ENCODE measurements at regions not wholly inside any gene's neighbourhood (a gene's known extent, or its start where the extent isn't known, plus 50 kb on each side); places are given as distances from the start of the nearest gene placed in this dataset.
"Not testable (repeated sequence)": the region's sequence is repeated elsewhere in the genome, so short reads cannot be mapped to it uniquely, and the experiment has no call there.

- TF ChIP-seq POLR2AphosphoS5 (IDR thresholded peaks at IDR 0.05; ENCODE audit: low read depth, low read length) (no peak), PAX5 (IDR thresholded peaks at IDR 0.05; ENCODE audit: insufficient read depth, low read length, severe bottlenecking) (no peak), SPI1 (IDR thresholded peaks at IDR 0.05; ENCODE audit: low read depth, low read length) (no peak), TAF1 (IDR thresholded peaks at IDR 0.05; ENCODE audit: low read depth, low read length) (no peak), POLR2A (IDR thresholded peaks at IDR 0.05; ENCODE audit: low read depth, low read length) (no peak), POU2F2 (IDR thresholded peaks at IDR 0.05; ENCODE audit: low read depth, low read length) (no peak)
- FAIRE-seq, result no peak
These were observed 212.6 kb upstream of the FAM78B start for GRCh38 chr1:166379447-166379846.

GRCh38 chr1:166383137-166383536 is 216.3 kb upstream of the FAM78B start:
- FAIRE-seq, result no peak

More at GRCh38 chr1:166379447-166379846, 212.6 kb upstream of the FAM78B start:
- no peak for DNase-seq (ENCODE audit: insufficient read length, low spot score)

DNA sequence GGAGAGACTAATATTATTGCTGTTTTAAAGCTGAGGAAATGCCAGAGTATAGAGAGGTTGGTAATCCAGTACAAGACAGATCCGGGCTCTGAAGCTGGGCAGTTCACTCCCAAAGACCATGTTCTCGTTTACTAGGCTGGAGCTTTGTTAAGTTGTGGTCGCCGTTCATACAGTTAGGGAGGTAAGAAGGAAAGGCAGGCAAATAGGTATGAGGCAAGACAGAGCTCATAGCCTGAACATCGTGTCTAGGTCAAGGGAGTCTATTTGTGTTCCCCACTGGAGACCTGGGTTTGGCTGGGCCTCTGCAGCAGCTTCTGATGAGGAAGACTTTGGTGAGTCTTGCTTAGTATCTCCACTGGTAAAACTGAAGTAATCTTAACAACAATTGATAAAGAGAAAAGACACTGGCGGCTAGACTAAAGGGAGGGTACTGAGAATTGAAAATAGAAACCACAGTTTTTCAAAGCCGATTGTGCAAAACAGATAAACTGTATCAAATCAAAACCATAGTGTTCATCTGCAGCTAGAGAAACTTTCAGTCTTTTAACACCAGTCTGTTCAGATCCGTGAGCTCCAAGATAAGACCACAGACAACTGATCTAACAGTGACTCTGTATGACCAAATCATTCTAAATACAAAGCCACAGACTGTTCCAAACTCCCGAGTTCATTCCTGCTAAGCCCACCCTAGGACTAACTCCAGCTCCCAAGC is 217.0 kb upstream of the FAM78B start:
- DNase-seq (ENCODE audit: insufficient read length, low spot score), result no peak
- TF ChIP-seq POLR2AphosphoS5 (IDR thresholded peaks at IDR 0.05; ENCODE audit: low read depth, low read length), result no peak
- FAIRE-seq, result no peak

More at GRCh38 chr1:166383137-166383536, 216.3 kb upstream of the FAM78B start:
- TF ChIP-seq POU2F2 (IDR thresholded peaks at IDR 0.05; ENCODE audit: low read depth, low read length), result no peak
- TF ChIP-seq POLR2A (IDR thresholded peaks at IDR 0.05; ENCODE audit: low read depth, low read length), result no peak
- DNase-seq (ENCODE audit: insufficient read length, low spot score), result no peak

DNA sequence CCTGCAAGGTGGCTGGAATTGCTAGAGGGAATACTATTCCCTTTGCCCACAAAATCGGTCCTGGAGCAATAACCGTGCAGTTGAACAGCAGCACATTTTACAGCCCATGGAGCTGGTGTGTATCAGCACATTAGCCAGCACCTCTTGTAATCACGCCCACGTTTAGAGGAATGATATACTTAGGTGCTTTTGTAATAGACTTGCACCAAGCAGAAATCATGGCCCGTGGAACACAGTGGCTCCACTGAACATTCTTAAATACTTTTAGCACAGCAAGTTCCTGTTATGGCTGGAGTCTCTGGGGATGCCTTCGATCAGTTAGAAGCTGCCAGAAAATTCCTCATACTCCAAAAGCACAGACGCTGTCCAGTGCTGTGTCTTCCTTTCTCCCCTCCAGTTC is 218.1 kb upstream of the FAM78B start:
- FAIRE-seq, result no peak
- TF ChIP-seq SPI1 (IDR thresholded peaks at IDR 0.05; ENCODE audit: low read depth, low read length), result no peak
- no peak for TF ChIP-seq POLR2AphosphoS5 (IDR thresholded peaks at IDR 0.05; ENCODE audit: low read depth, low read length)
- no peak for TF ChIP-seq POLR2A (IDR thresholded peaks at IDR 0.05; ENCODE audit: low read depth, low read length)
- no peak for TF ChIP-seq POU2F2 (IDR thresholded peaks at IDR 0.05; ENCODE audit: low read depth, low read length)
- no peak for TF ChIP-seq TAF1 (IDR thresholded peaks at IDR 0.05; ENCODE audit: low read depth, low read length)

GRCh38 chr1:166390366-166391033 is 223.7 kb upstream of the FAM78B start:
- no peak for FAIRE-seq
- no peak for DNase-seq (ENCODE audit: insufficient read length, low spot score)
- TF ChIP-seq POU2F2 (IDR thresholded peaks at IDR 0.05; ENCODE audit: low read depth, low read length) (no peak), PAX5 (IDR thresholded peaks at IDR 0.05; ENCODE audit: insufficient read depth, low read length, severe bottlenecking) (no peak), SPI1 (IDR thresholded peaks at IDR 0.05; ENCODE audit: low read depth, low read length) (no peak), TAF1 (IDR thresholded peaks at IDR 0.05; ENCODE audit: low read depth, low read length) (no peak), POLR2AphosphoS5 (IDR thresholded peaks at IDR 0.05; ENCODE audit: low read depth, low read length) (no peak), POLR2A (IDR thresholded peaks at IDR 0.05; ENCODE audit: low read depth, low read length) (no peak)

More for the DNA sequence above, 218.1 kb upstream of the FAM78B start:
- no peak for DNase-seq (ENCODE audit: insufficient read length, low spot score)

- FAIRE-seq (no peak), DNase-seq (ENCODE audit: insufficient read length, low spot score) (no peak)
- no peak for TF ChIP-seq SPI1 (IDR thresholded peaks at IDR 0.05; ENCODE audit: low read depth, low read length)
- TF ChIP-seq POLR2A (IDR thresholded peaks at IDR 0.05; ENCODE audit: low read depth, low read length), result no peak
- no peak for TF ChIP-seq POLR2AphosphoS5 (IDR thresholded peaks at IDR 0.05; ENCODE audit: low read depth, low read length)
- TF ChIP-seq TAF1 (IDR thresholded peaks at IDR 0.05; ENCODE audit: low read depth, low read length), result no peak
- TF ChIP-seq PAX5 (IDR thresholded peaks at IDR 0.05; ENCODE audit: insufficient read depth, low read length, severe bottlenecking), result no peak
- no peak for TF ChIP-seq POU2F2 (IDR thresholded peaks at IDR 0.05; ENCODE audit: low read depth, low read length)
These were observed 224.7 kb upstream of the FAM78B start for GRCh38 chr1:166391279-166392066.

- FAIRE-seq (no peak), DNase-seq (ENCODE audit: insufficient read length, low spot score) (no peak)
- TF ChIP-seq POLR2AphosphoS5 (IDR thresholded peaks at IDR 0.05; ENCODE audit: low read depth, low read length) (no peak), PAX5 (IDR thresholded peaks at IDR 0.05; ENCODE audit: insufficient read depth, low read length, severe bottlenecking) (no peak), POLR2A (IDR thresholded peaks at IDR 0.05; ENCODE audit: low read depth, low read length) (no peak), SPI1 (IDR thresholded peaks at IDR 0.05; ENCODE audit: low read depth, low read length) (no peak), POU2F2 (IDR thresholded peaks at IDR 0.05; ENCODE audit: low read depth, low read length) (no peak), TAF1 (IDR thresholded peaks at IDR 0.05; ENCODE audit: low read depth, low read length) (no peak)
These were observed 228.9 kb upstream of the FAM78B start for GRCh38 chr1:166395729-166396128.

- not testable (repeated sequence) for FAIRE-seq; DNase-seq (ENCODE audit: insufficient read length, low spot score)
These were observed 242.7 kb upstream of the FAM78B start for GRCh38 chr1:166409253-166410082.

GRCh38 chr1:166410083-166410385 is 243.2 kb upstream of the FAM78B start:
- DNase-seq (ENCODE audit: insufficient read length, low spot score) (no peak), FAIRE-seq (no peak)
- TF ChIP-seq PAX5 (IDR thresholded peaks at IDR 0.05; ENCODE audit: insufficient read depth, low read length, severe bottlenecking) (no peak), POLR2AphosphoS5 (IDR thresholded peaks at IDR 0.05; ENCODE audit: low read depth, low read length) (no peak), SPI1 (IDR thresholded peaks at IDR 0.05; ENCODE audit: low read depth, low read length) (no peak), TAF1 (IDR thresholded peaks at IDR 0.05; ENCODE audit: low read depth, low read length) (no peak), POU2F2 (IDR thresholded peaks at IDR 0.05; ENCODE audit: low read depth, low read length) (no peak), POLR2A (IDR thresholded peaks at IDR 0.05; ENCODE audit: low read depth, low read length) (no peak)

DNA sequence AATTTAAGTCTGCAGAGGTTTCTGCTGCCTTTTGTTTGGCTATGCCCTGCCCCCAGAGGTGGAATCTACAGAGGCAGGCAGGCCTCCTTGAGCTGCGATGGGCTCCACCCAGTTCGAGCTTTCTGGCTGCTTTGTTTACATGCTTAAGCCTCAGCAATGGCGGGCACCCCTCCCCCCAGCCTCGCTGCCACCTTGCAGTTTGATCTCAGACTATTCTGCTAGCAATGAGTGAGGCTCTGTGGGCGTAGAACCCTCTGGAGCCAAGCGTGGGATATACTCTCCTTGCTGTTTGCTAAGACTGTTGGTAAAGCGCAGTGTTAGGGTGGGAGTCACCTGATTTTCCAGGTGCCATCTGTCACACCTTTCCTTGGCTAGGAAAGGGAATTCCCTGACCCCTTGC is 250.0 kb upstream of the FAM78B start:
- not testable (repeated sequence) for FAIRE-seq; DNase-seq (ENCODE audit: insufficient read length, low spot score)
